Endothelial cell of umbilical vein (primary cell): ENCODE measurements at regions not wholly inside any gene's neighbourhood (a gene's known extent, or its start where the extent isn't known, plus 50 kb on each side); places are given as distances from the start of the nearest gene placed in this dataset.

ENCODE experiments used
- BruUV-seq: library from RNA; stranded (reverse); fragments of 400-500 nt; replicated peaks from 2 replicates; lab custom pipeline; 2021; lab: Mats Ljungman, UMichigan
- CTCF ChIA-PET: fragments of 300-600, 350-600 bp; sonication (Branson Sonifier 250); formaldehyde crosslinking; loops from one replicate; lab custom pipeline; 2021; ENCODE audit warnings: antibody characterized with exemption, inconsistent platforms; lab: Charles Lee
- POLR2A ChIA-PET: fragments of 300-600, 350-600 bp; sonication (Branson Sonifier 250); formaldehyde crosslinking; loops from one replicate; lab custom pipeline; 2021; ENCODE audit warnings: antibody characterized with exemption, inconsistent platforms; lab: Charles Lee
- DNase-seq: peaks from one replicate; pipeline ENCODE4 v3.0.0-alpha.2; 2011; ENCODE audit warnings: low read depth, low spot score
- FAIRE-seq: peaks from 2 replicates; lab custom pipeline; 2011; peaks lifted over from hg19 to GRCh38; lab: Jason Lieb, UNC
- H2AFZ ChIP-seq: 2 replicates; pipeline ENCODE4 v1.6.0; 2012; ENCODE audit warnings: low read depth, low read length, control low read depth, inconsistent platforms
- H3K27ac ChIP-seq: 2 replicates; pipeline ENCODE4 v1.5.1; 2011; ENCODE audit warnings: low read depth, mild to moderate bottlenecking, control low read depth, low read length, moderate library complexity; ENCODE audit not compliant: insufficient read depth
- H3K27me3 ChIP-seq, 2 experiments: 2 replicates each; pipeline versions ENCODE4 v1.6.0 to v1.6.1; 2011; ENCODE audit warnings: low read length in 2 of 2, mixed read lengths in 1 of 2; ENCODE audit not compliant: control insufficient read depth in 2 of 2, insufficient read depth in 2 of 2
- H3K36me3 ChIP-seq, 2 experiments: 2 replicates in 1 of 2; 3 replicates in 1 of 2; pipeline ENCODE4 v1.5.1; 2011; ENCODE audit warnings: low read length in 2 of 2, mild to moderate bottlenecking in 1 of 2, moderate library complexity in 1 of 2; ENCODE audit not compliant: control insufficient read depth in 2 of 2, insufficient read depth in 2 of 2; ENCODE audit errors: extremely low read depth in 1 of 2
- H3K4me1 ChIP-seq: 3 replicates; pipeline ENCODE4 v1.5.1; 2011; ENCODE audit warnings: mild to moderate bottlenecking, low read length; ENCODE audit not compliant: control insufficient read depth, insufficient read depth; ENCODE audit errors: extremely low read depth
- H3K4me2 ChIP-seq: 2 replicates; pipeline ENCODE4 v1.6.1; 2011; ENCODE audit warnings: low read length, control low read depth, mixed read lengths; ENCODE audit not compliant: insufficient read depth
- H3K4me3 ChIP-seq, 3 experiments: fragments of 200-600 bp in 1 of 3; sonication (generic), shearing (Covaris generic) in 1 of 3; replicated peaks in 1 of 3; 2 replicates each; pipeline ENCODE4 v1.5.1; 2011 to 2016; ENCODE audit warnings: control low read depth in 3 of 3, low read length in 3 of 3, mild to moderate bottlenecking in 2 of 3, inconsistent platforms in 1 of 3, low read depth in 1 of 3, moderate library complexity in 1 of 3; ENCODE audit not compliant: insufficient read depth in 1 of 3
- H3K79me2 ChIP-seq: 2 replicates; pipeline ENCODE4 v1.6.0; 2012; ENCODE audit warnings: low read length, inconsistent platforms; ENCODE audit not compliant: control insufficient read depth, insufficient read depth
- H3K9ac ChIP-seq: replicated peaks from 2 replicates; pipeline ENCODE3; 2011; ENCODE audit warnings: low read length, control low read depth; ENCODE audit not compliant: insufficient read depth; ENCODE audit errors: extremely low read depth
- H3K9me1 ChIP-seq: replicated peaks from 3 replicates; pipeline ENCODE4 v1.6.0; 2011; ENCODE audit warnings: mild to moderate bottlenecking, low read length; ENCODE audit not compliant: control insufficient read depth, insufficient read depth; ENCODE audit errors: extremely low read depth
- H3K9me3 ChIP-seq: replicated peaks from 2 replicates; pipeline ENCODE4 v1.5.1; 2012; ENCODE audit warnings: low read length, inconsistent platforms; ENCODE audit not compliant: control insufficient read depth, insufficient read depth
- H4K20me1 ChIP-seq: replicated peaks from 2 replicates; pipeline ENCODE3; 2011; ENCODE audit warnings: mild to moderate bottlenecking, low read length; ENCODE audit not compliant: control insufficient read depth, insufficient read depth; ENCODE audit errors: extremely low read depth
- EZH2 ChIP-seq: IDR thresholded peaks from 2 replicates; pipeline ENCODE4 v1.6.1; 2012; ENCODE audit warnings: borderline replicate concordance, low read depth, mild to moderate bottlenecking, moderate library complexity, low read length, inconsistent platforms; ENCODE audit not compliant: severe bottlenecking
- FOS ChIP-seq: IDR thresholded peaks from 2 replicates; pipeline ENCODE4 v1.6.1; 2011; ENCODE audit warnings: mild to moderate bottlenecking, low read length, moderate library complexity, borderline replicate concordance; ENCODE audit not compliant: insufficient read depth
- GATA2 ChIP-seq: IDR thresholded peaks from 2 replicates; pipeline ENCODE4 v1.7.0; 2011; ENCODE audit warnings: low read depth, mild to moderate bottlenecking, moderate library complexity, mixed read lengths, low read length; ENCODE audit not compliant: insufficient read length, insufficient read depth
- JUN ChIP-seq: IDR thresholded peaks from 2 replicates; pipeline ENCODE4 v1.6.1; 2011; ENCODE audit warnings: borderline replicate concordance, low read depth; ENCODE audit not compliant: insufficient read length, insufficient read depth
- MAX ChIP-seq: IDR thresholded peaks from 2 replicates; pipeline ENCODE4 v1.6.1; 2011; ENCODE audit not compliant: insufficient read depth, insufficient read length
- MYC ChIP-seq: IDR thresholded peaks from one replicate; pipeline ENCODE4 v1.6.1; 2011; ENCODE audit warnings: mild to moderate bottlenecking, low read depth, low read length
- POLR2A ChIP-seq: IDR thresholded peaks from 2 replicates; pipeline ENCODE4 v1.6.1; 2012; ENCODE audit warnings: low read depth, mild to moderate bottlenecking, control low read depth, low read length
- POLR2AphosphoS5 ChIP-seq: IDR thresholded peaks from 2 replicates; pipeline ENCODE4 v1.6.1; 2012; ENCODE audit warnings: low read depth, mild to moderate bottlenecking, control low read depth, low read length, moderate library complexity; ENCODE audit not compliant: insufficient read depth
- dilution Hi-C: fragments of 300-500 bp; cut with MboI; formaldehyde crosslinking; loops from one replicate; pipeline ENCODE4 v1.15.0; 2019; ENCODE audit warnings: low sequenced_read_pairs; ENCODE audit not compliant: extremely low pct_ligation_motif_present
- intact Hi-C: fragments of 100-400 bp; cut with micrococcal nuclease; formaldehyde crosslinking; loops from one replicate; pipeline ENCODE4 v1.10.0; 2022
- TF ChIP-seq, protein P1 (sequence below), 2 donors: IDR thresholded peaks; 1 replicate in 1 of 2; 2 replicates in 1 of 2; pipeline ENCODE4 v1.5.1; 2011; ENCODE audit warnings: low read length in 2 of 2, mild to moderate bottlenecking in 2 of 2, moderate library complexity in 2 of 2, control low read depth in 1 of 2, inconsistent platforms in 1 of 2, low read depth in 1 of 2; ENCODE audit not compliant: insufficient read depth in 1 of 2; ENCODE audit errors: extremely low read depth in 1 of 2

DNA sequence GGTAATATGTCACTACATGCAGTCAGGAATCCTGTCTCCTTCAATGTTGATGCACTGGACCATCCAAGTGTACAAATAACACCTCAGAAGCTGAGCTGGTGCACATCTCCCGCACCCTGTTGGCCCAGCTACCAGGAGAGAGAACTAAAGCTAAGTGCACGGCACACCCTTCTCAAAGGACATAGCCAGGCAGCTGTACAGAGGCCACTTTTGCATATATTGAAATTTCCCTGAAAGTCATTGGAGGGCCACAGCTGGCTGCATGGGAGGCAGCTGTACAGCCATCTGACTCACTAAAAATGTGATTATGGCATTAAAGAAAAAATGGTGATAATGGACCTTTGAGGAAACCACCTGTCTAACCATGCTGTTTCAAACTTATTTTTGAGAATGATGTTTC lies 441.7 kb downstream of the CBLN2 start:
- Histone ChIP-seq H3K4me3 (no peak overlapping the region), H3K9me1 (no peaks in the 10 kb centered on the region), H3K4me1 (no peaks in the 10 kb centered on the region), H3K27ac (no peak overlapping the region), H3K9ac (no peak overlapping the region), H3K27me3 (no peaks in the 10 kb centered on the region), H3K36me3 (no peaks in the 10 kb centered on the region), H3K4me2 (no peak overlapping the region), H3K79me2 (no peaks in the 10 kb centered on the region), H4K20me1 (no peaks in the 10 kb centered on the region), H3K9me3 (no peaks in the 10 kb centered on the region), H2AFZ (no peak overlapping the region)
- no TSS peak for BruUV-seq
- ChIA-PET POLR2A (no interaction called here), CTCF (no interaction called here)
- intact Hi-C loops: no loop called here
- no peak for DNase-seq
- no peak for FAIRE-seq
- TF ChIP-seq JUN (no peak), FOS (no peak), GATA2 (no peak), POLR2A (no peak), EZH2 (no peak), POLR2AphosphoS5 (no peak), MAX (no peak), MYC (no peak)
- TF ChIP-seq, protein P1, sequence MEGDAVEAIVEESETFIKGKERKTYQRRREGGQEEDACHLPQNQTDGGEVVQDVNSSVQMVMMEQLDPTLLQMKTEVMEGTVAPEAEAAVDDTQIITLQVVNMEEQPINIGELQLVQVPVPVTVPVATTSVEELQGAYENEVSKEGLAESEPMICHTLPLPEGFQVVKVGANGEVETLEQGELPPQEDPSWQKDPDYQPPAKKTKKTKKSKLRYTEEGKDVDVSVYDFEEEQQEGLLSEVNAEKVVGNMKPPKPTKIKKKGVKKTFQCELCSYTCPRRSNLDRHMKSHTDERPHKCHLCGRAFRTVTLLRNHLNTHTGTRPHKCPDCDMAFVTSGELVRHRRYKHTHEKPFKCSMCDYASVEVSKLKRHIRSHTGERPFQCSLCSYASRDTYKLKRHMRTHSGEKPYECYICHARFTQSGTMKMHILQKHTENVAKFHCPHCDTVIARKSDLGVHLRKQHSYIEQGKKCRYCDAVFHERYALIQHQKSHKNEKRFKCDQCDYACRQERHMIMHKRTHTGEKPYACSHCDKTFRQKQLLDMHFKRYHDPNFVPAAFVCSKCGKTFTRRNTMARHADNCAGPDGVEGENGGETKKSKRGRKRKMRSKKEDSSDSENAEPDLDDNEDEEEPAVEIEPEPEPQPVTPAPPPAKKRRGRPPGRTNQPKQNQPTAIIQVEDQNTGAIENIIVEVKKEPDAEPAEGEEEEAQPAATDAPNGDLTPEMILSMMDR (IDR thresholded peaks at IDR 0.05; ENCODE audit: extremely low read depth in 1 of 2, insufficient read depth in 1 of 2, low read depth in 1 of 2, low read length in 2 of 2): no peak
- dilution Hi-C loops: no loop called here
